ENCODE measurements at regions not wholly inside any gene's neighbourhood (a gene's known extent, or its start where the extent isn't known, plus 50 kb on each side); places are given as distances from the start of the nearest gene placed in this dataset.

- TF ChIP-seq CTCF (IDR thresholded peaks at IDR 0.05; ENCODE audit: low read depth, low read length) (no peak), MAX (IDR thresholded peaks at IDR 0.05; ENCODE audit: low read depth, low read length) (no peak), POLR2A (IDR thresholded peaks at IDR 0.05; ENCODE audit: extremely low read depth, insufficient read length) (no peak)
Observed at GRCh38 chr5:165521816-165522610, 2016.6 kb downstream of the MAT2B start.

Data from NB4 (cell line).